OCI-LY1 (cell line): ENCODE measurements at regions not wholly inside any gene's neighbourhood (a gene's known extent, or its start where the extent isn't known, plus 50 kb on each side); places are given as distances from the start of the nearest gene placed in this dataset.

Source experiments
- CTCF ChIP-seq: fragments of 200-600 bp; sonication (generic), shearing (Covaris generic); IDR thresholded peaks from 2 replicates; pipeline ENCODE4 v1.5.1; 2017; ENCODE audit warnings: mild to moderate bottlenecking, antibody characterized with exemption, low read length, moderate library complexity, mixed read lengths
- EZH2 ChIP-seq: fragments of 200-600 bp; sonication (generic), shearing (Covaris generic); IDR thresholded peaks from 2 replicates; pipeline ENCODE4 v1.8.0; 2017; ENCODE audit warnings: borderline replicate concordance, mixed run types, mild to moderate bottlenecking, antibody characterized with exemption, low read length, moderate library complexity, mixed read lengths

- no peak for TF ChIP-seq CTCF
- TF ChIP-seq EZH2, result no peak
Measured at GRCh38 chr7:53094191-53094590, 58.8 kb downstream of the POM121L12 start.
